ENCODE measurements at regions not wholly inside any gene's neighbourhood (a gene's known extent, or its start where the extent isn't known, plus 50 kb on each side); places are given as distances from the start of the nearest gene placed in this dataset.

DNA sequence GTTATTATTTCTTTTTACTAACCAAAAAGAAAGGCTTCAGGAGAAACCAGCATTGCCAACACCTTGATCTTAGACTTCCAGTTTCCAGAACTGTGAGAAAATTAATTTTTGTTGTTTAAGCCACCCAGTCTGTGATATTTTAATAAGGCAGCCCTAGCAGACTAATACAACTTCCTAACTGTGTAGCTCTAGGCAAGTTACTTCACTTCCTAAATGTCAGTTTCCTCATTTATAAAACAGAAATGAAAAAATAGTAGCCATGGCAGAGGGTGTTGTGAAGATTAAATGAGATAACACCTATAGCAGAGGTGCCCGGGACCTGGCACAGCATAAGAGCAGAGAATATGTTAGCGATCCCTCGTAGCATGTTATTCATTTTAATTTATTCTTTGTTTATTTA lies 66.6 kb upstream of the HAND1 start:
- TF ChIP-seq TCF4 (CRISPR knock-in tag; IDR thresholded peaks at IDR 0.05; ENCODE audit: borderline replicate concordance) (no peak), TSHZ2 (CRISPR knock-in tag; IDR thresholded peaks at IDR 0.05) (no peak), ZFP30 (CRISPR knock-in tag; IDR thresholded peaks at IDR 0.05) (no peak), CREB5 (CRISPR knock-in tag; IDR thresholded peaks at IDR 0.05; ENCODE audit: low read depth) (no peak), ZC3H10 (CRISPR knock-in tag; IDR thresholded peaks at IDR 0.05) (no peak), ISL1 (CRISPR knock-in tag; IDR thresholded peaks at IDR 0.05) (no peak), PATZ1 (CRISPR knock-in tag; IDR thresholded peaks at IDR 0.05; ENCODE audit: borderline replicate concordance) (no peak), OSR1 (CRISPR knock-in tag; IDR thresholded peaks at IDR 0.05) (no peak), ZNF8 (CRISPR knock-in tag; IDR thresholded peaks at IDR 0.05) (no peak)
- TF ChIP-seq, protein P1, sequence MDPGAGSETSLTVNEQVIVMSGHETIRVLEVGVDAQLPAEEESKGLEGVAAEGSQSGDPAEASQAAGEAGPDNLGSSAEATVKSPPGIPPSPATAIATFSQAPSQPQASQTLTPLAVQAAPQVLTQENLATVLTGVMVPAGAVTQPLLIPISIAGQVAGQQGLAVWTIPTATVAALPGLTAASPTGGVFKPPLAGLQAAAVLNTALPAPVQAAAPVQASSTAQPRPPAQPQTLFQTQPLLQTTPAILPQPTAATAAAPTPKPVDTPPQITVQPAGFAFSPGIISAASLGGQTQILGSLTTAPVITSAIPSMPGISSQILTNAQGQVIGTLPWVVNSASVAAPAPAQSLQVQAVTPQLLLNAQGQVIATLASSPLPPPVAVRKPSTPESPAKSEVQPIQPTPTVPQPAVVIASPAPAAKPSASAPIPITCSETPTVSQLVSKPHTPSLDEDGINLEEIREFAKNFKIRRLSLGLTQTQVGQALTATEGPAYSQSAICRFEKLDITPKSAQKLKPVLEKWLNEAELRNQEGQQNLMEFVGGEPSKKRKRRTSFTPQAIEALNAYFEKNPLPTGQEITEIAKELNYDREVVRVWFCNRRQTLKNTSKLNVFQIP (CRISPR knock-in tag; IDR thresholded peaks at IDR 0.05; ENCODE audit: borderline replicate concordance, low read depth): no peak
